Activated T-helper 1 cell treated with anti-CD3 and anti-CD28 coated beads, Interleukin-12 subunit alpha, Interleukin-12 subunit beta, Interleukin-2, Interleukin-4 antibody, amounts not matched to agents 30 ng/mL and 10 ng/mL and 1 ng/mL, durations not matched to agents 14 hours and 24 hours and 36 hours (primary cell): ENCODE measurements at regions not wholly inside any gene's neighbourhood (a gene's known extent, or its start where the extent isn't known, plus 50 kb on each side); places are given as distances from the start of the nearest gene placed in this dataset.
"Not testable (repeated sequence)": the region's sequence is repeated elsewhere in the genome, so short reads cannot be mapped to it uniquely, and the experiment has no call there.

Experiments used
- DNase-seq: peaks from one replicate; pipeline ENCODE4 v3.0.0; 2021; ENCODE audit warnings: low spot score
- H3K27ac Mint-ChIP-seq: one replicate; pipeline ENCODE4 v1.8.0; 2021; ENCODE audit warnings: mild to moderate bottlenecking, mixed read lengths
- H3K27me3 Mint-ChIP-seq: one replicate; pipeline ENCODE4 v1.8.0; 2022; ENCODE audit warnings: mild to moderate bottlenecking, moderate library complexity, mixed read lengths; ENCODE audit not compliant: insufficient read depth
- H3K36me3 Mint-ChIP-seq: one replicate; pipeline ENCODE4 v1.8.0; 2021; ENCODE audit warnings: low read depth, mixed read lengths
- H3K4me1 Mint-ChIP-seq: one replicate; pipeline ENCODE4 v1.8.0; 2021; ENCODE audit warnings: low read depth, mixed read lengths
- H3K4me3 Mint-ChIP-seq: one replicate; pipeline ENCODE4 v1.8.0; 2021; ENCODE audit warnings: mild to moderate bottlenecking, moderate library complexity, mixed read lengths
- H3K9me3 Mint-ChIP-seq: one replicate; pipeline ENCODE4 v1.8.0; 2021; ENCODE audit warnings: mixed read lengths
- intact Hi-C: fragments of 100-400 bp; cut with micrococcal nuclease; formaldehyde crosslinking; loops from one replicate; pipeline ENCODE4 v1.15.1; 2024

DNA sequence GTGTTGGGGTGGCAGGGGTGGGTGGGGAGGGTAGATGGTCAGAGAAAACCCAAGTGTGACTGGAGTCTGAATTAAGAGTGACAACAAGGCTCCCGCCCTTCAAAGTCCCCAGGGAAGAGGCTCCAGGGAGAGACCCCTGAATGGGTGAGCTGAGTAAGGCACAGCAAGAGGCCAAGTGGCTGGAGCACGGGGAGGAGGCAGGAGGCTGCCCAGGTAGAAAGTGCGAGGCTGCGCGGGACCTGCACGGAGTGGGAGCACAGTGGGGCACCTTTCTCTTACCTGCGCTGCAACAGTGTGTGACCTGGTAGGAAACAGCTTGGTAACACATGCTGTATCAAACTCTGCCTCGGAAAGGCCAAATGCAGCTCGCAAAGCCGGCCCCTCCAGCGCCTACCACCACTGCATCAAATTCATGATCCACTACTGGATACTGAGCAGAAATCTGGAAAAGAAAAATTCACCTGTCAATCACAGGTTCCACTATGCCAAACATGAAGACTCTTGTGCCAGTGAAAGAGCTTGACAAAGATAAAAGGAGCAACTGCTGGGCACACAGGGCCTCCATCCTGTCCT, 77.1 kb upstream of the TNK2 start:
- H3K4me1 Mint-ChIP-seq, H3K36me3 Mint-ChIP-seq, H3K4me3 Mint-ChIP-seq, H3K27ac Mint-ChIP-seq, DNase-seq, intact Hi-C loops, H3K27me3 Mint-ChIP-seq, H3K9me3 Mint-ChIP-seq: not testable (repeated sequence)

DNA sequence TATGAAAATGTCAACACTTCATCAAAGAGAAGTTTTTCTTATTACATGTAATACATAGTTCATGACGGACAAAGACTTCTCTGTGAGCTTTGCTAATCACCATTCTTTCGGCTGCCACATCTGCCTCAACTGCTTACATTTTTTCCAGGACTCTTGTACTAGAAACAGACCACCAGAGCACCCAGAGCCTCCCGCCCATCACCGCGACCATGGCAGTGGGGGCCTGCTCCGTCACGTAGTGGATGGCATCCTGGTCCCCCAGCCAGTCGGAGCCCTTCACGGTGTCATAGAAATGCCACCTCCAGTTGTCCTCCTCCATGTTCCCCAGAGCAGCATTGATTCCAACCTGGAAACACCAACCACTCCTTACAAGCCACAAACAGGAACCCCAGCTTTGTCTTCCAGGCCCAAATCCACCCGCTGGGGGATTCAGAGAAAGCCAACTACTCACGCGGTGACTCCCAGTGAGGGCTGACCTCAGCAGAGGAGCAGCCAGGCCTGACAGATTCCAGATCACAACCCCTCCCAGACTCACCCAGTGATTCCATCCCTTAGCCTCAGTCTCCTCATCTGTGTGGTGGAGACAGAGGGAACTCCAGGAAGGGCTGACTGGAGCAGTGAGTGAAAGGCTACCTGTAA, 76.2 kb upstream of the TNK2 start:
- DNase-seq, H3K4me1 Mint-ChIP-seq, H3K9me3 Mint-ChIP-seq, H3K27me3 Mint-ChIP-seq, H3K4me3 Mint-ChIP-seq, H3K36me3 Mint-ChIP-seq, H3K27ac Mint-ChIP-seq, intact Hi-C loops: not testable (repeated sequence)

DNA sequence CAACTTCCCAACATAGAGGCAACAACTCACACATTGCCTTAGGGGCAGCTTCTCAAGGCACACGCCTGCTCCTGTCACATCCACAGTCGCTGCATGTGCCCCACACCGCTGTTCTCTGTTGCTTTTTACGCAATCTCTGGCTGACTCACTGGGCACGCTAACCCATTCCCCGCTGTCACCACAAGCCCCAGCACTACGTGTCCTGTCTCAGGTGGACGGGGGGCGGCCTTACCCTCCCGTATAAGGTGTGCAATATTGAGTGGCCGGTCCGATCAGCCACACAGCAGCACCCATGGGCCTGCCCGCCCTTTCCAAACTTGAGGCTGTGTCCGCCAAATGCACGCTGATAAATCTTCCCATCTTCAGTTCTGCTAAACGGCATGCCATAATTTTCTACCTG, 75.5 kb upstream of the TNK2 start:
- H3K9me3 Mint-ChIP-seq, H3K27me3 Mint-ChIP-seq, DNase-seq, H3K36me3 Mint-ChIP-seq, H3K27ac Mint-ChIP-seq, H3K4me1 Mint-ChIP-seq, H3K4me3 Mint-ChIP-seq, intact Hi-C loops: not testable (repeated sequence)

DNA sequence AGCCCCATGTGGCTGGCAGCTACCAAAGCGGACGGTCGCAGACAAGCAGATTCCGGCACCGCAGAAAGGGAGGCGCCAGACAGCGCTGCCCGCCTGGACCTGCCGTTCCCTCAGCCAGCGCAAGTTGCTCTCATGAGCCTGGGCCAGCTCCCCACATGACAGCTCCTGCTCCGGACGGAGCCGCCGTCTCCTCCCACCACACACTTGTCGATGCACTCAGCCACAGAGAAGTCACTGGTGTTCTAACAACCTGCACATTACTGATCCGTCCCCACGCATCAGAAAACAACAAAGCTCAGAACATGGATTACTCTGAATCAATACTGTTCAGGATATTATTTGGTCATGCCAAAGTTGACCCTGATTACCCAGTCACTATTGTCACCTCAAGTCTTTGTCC, 74.4 kb upstream of the TNK2 start:
- H3K36me3 Mint-ChIP-seq, H3K27me3 Mint-ChIP-seq, DNase-seq, H3K4me1 Mint-ChIP-seq, intact Hi-C loops, H3K4me3 Mint-ChIP-seq, H3K27ac Mint-ChIP-seq, H3K9me3 Mint-ChIP-seq: not testable (repeated sequence)

DNA sequence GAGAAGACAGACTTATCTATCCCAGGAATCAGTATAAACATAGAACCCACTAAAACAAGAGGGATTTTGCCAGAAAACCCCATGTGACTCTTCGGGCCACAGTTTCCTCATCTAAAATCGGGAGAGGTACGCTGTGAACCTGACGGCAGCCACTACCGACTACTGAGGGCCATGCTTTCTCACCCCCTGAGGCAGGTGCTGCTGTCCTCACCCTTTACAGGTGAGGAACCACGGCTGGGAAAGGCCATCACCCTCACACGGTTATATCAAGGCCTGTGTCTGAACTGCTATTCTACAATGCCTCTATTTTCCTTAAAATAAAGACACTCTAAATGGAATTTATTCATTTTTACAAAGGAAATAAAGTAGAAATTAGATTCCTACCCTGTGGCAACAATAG, 73.4 kb upstream of the TNK2 start:
- H3K36me3 Mint-ChIP-seq, H3K27ac Mint-ChIP-seq, H3K4me1 Mint-ChIP-seq, H3K4me3 Mint-ChIP-seq, H3K27me3 Mint-ChIP-seq, H3K9me3 Mint-ChIP-seq, DNase-seq, intact Hi-C loops: not testable (repeated sequence)

DNA sequence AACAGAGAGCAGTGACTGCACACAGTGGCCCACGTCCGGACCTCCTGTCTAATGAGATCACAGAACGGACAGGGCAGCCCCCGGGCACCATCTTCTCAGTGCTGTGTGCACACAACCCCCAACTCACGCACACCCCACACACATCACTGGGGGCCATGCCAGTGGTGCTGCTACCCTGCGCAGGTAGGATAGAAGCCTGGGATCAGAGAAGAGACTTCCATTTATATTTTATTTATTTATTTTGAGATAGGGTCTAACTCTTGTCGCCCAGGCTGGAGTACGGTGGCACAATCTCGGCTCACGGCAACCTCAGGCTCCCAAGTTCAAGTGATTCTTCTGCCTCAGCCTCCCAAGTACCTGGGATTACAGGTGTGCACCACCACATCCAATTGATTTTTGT, 71.5 kb upstream of the TNK2 start:
- DNase-seq, H3K27ac Mint-ChIP-seq, H3K27me3 Mint-ChIP-seq, H3K4me1 Mint-ChIP-seq, intact Hi-C loops, H3K9me3 Mint-ChIP-seq, H3K4me3 Mint-ChIP-seq: not testable (repeated sequence)
- H3K36me3 Mint-ChIP-seq = peaks cover 16% of the 10 kb centered on the region

DNA sequence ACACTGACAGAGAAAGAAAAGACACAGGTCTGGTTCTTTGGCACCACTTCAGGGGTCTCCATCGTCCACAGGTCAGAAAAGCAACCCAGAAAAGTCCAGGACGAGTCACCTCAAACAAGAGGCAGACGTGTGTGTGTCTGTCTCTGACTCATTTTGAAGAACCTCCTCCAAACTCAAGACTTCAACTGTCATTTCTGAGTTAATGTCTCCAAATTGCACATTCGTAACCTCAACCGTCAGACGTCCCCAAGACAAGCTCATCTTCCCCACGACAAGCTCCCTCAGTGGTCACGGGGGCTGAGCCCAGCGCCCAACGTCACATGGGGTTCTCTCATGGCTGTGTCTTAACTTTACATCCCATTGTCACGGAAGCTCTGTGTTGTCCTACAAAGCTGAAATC, 70.2 kb upstream of the TNK2 start:
- H3K4me1 Mint-ChIP-seq, H3K27ac Mint-ChIP-seq, H3K4me3 Mint-ChIP-seq, intact Hi-C loops, H3K27me3 Mint-ChIP-seq, H3K9me3 Mint-ChIP-seq, DNase-seq: not testable (repeated sequence)
- H3K36me3 Mint-ChIP-seq = peaks cover 14% of the 10 kb centered on the region

DNA sequence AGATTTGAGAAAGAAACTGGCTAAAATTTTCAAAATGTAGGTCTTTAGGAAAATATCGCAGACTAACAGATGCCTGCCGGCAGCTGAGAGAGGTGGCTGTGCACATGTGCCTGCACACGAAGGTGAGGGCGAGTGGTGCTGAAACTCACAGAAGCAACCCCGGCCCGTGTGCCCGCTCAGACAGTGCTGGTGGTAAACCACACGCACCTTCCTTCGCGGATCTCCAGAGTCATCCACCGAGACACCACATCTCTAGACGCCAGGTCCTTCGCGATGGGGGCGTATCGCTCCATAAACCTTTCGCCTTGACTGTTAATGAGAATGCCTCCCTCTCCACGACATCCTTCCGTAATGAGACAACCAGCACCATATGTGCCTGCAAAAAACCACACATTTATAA, 68.5 kb upstream of the TNK2 start:
- H3K4me1 Mint-ChIP-seq, DNase-seq, H3K4me3 Mint-ChIP-seq, H3K9me3 Mint-ChIP-seq, H3K27ac Mint-ChIP-seq, intact Hi-C loops, H3K27me3 Mint-ChIP-seq: not testable (repeated sequence)
- H3K36me3 Mint-ChIP-seq = peaks cover 11% of the 10 kb centered on the region

DNA sequence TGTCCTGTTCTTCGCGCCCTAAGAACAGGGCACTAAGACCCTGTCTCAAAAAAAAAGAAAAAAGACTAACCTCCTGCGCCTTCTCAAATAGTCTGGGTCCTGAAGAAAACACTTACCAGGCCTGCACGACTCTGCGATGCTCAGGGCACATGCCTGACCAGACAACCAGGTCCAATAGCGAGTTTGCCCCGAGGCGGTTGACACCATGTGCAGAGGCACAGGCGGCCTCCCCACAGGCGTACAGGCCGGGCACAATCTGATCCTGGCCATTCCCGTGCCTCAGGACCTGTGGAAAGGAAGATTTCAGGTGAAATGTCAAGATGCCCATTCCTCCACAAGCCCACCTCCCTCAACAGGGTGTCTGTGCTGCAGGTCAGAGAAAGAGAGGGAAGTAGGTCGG, 65.9 kb upstream of the TNK2 start:
- H3K9me3 Mint-ChIP-seq, H3K4me3 Mint-ChIP-seq, H3K4me1 Mint-ChIP-seq, H3K27ac Mint-ChIP-seq, DNase-seq, H3K27me3 Mint-ChIP-seq, intact Hi-C loops: not testable (repeated sequence)
- peaks cover 27% of the 10 kb centered on the region for H3K36me3 Mint-ChIP-seq

DNA sequence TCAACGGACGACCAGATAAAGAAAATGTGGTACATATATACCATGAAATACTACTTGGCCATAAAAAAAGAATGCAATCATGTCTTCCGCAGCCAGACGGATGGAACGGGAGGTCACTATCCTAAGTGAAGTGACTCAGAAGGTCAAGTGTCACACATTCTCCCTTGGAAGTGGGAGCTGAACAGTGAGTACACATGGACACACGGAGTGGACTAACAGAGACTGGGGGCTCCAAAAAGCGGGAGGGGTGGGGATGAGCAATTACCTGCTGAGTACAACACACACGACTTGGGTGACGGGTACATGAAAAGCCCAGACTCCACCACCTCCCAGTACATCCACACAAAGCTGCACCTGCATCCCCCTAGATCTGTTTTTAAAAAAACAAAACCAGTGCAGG, 62.5 kb upstream of the TNK2 start:
- DNase-seq, H3K27ac Mint-ChIP-seq, H3K9me3 Mint-ChIP-seq, H3K27me3 Mint-ChIP-seq, intact Hi-C loops, H3K4me1 Mint-ChIP-seq, H3K4me3 Mint-ChIP-seq: not testable (repeated sequence)
- H3K36me3 Mint-ChIP-seq = peaks cover 34% of the 10 kb centered on the region

DNA sequence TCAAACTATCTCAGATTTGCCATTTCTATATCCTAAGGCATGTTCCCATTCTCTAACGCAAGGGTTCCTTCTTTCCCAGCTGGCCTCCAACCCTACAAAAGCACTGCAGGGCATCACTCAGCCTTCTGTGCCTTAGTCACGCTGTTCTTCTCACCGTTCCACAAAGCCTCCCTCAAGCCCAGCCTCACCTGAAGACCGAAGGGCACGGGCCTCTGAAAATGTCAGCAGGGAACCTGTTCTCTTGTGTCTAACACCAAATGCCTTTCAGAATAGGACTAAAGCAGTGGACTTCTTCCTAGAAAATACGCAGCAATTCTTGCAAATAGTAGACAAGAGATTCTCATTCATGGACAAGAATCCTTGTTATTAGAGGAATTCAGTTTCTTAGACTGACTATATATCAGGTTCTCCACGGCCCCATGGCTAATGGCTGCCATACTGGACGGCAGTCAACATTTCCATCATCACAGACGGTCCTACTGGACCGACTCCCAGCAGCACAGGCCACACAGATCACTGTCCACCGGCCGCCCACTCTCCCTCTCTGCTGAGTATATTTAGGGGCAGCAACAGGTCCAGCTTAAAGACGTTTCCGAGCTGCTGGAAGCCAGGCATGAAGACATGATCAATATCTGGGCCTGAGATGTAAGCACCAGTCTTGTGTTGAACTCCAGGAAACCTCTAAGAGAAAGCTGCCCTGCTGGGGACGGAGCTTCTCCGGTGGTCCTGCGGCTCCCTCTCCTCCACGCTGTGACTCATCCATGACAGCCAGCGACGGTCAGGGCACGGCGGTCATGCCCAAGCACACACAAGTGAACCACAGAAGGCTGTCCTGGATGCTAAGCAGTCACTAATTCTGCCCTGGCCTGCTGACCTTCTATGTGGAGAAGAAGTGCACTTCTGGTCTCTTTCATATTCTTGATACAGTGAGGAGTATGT, 61.8 kb upstream of the TNK2 start:
- DNase-seq, H3K4me3 Mint-ChIP-seq, H3K27ac Mint-ChIP-seq, intact Hi-C loops, H3K9me3 Mint-ChIP-seq, H3K27me3 Mint-ChIP-seq, H3K4me1 Mint-ChIP-seq: not testable (repeated sequence)
- H3K36me3 Mint-ChIP-seq = peaks cover 36% of the 10 kb centered on the region

DNA sequence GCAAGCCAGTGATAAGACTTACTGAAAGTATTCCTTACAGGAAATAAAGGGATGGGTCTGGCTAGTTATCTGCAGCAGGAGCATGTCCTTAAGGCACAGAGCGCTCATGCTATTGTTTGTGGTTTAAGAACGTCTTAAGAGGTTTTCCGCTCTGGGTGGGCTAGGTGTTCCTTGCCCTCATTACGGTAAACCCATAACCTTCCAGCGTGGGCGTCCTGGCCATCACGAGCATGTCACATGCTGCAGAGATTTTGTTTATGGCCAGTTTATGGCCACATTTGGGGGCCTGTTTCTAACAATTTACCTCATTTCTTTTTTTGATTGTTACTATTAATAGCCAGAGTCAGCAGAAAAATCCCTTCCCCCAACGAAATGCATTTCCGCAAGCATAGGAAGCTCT, 61.0 kb upstream of the TNK2 start:
- DNase-seq, H3K9me3 Mint-ChIP-seq, H3K4me3 Mint-ChIP-seq, intact Hi-C loops, H3K27me3 Mint-ChIP-seq, H3K4me1 Mint-ChIP-seq, H3K27ac Mint-ChIP-seq: not testable (repeated sequence)
- H3K36me3 Mint-ChIP-seq = peaks cover 41% of the 10 kb centered on the region

DNA sequence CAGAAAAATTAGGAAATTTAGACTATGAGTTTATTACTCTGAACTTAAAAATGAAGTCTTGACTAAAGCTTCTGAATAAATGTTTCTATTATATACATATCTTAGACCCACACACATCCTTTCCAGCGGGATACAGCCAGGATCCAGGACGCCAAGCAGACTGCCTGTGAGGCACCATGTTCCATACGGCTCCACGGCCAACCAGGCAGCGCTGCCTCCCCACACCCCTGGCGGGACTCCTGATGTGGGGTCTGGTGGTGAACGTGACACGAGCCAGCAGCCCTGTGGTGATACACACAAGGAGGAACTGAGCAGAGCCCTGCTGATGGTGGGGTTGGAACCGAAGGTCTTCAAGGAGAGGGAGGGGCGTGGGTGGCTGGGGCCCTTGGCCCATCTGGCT, 59.8 kb upstream of the TNK2 start:
- intact Hi-C loops, H3K9me3 Mint-ChIP-seq, H3K4me3 Mint-ChIP-seq, H3K27ac Mint-ChIP-seq, H3K4me1 Mint-ChIP-seq, DNase-seq, H3K27me3 Mint-ChIP-seq: not testable (repeated sequence)
- peaks cover 41% of the 10 kb centered on the region for H3K36me3 Mint-ChIP-seq
